ENCODE measurements at regions not wholly inside any gene's neighbourhood (a gene's known extent, or its start where the extent isn't known, plus 50 kb on each side); places are given as distances from the start of the nearest gene placed in this dataset.
"Not testable (repeated sequence)": the region's sequence is repeated elsewhere in the genome, so short reads cannot be mapped to it uniquely, and the experiment has no call there.

DNA sequence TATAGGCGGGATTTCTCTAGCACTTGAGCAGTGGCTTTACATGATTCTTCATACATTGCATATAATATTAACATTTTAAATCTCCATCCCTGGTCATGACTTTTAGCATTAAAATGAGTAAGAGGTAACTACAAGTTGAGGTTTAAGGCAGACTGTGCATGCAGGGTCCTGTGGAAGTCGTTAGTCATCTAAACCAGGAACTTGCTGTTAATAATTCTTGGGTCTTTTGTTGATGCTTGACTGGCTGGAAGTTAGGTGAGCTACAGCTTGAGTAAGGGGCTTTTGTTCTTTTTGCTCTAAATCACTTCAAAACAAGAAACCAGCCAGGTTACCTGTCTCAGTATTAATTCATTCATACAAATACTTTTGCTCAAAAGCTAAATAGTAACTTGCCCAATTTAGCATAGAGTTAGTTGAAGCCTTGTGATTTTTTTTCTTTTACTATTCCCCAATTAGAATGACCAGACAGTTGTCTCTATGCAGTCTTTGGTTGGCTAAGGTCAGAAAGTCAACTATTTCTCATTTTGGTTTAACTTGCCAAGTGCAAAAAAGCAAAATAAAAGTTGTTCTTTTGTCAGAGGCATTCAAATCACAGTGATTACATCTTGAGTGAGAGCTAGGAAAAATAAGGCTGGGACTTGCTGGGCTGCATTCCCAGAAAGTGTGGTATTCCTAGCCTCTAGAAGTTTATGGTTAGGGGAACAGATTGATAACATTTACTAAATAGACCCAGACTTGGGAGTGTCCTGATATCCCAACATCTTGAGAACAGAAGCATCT, 516.9 kb downstream of the PDHA2 start:
- no peak overlapping the region for H3K4me3 ChIP-seq (ENCODE audit: low read length)
- no peak for DNase-seq (ENCODE audit: low read depth, low spot score)

DNA sequence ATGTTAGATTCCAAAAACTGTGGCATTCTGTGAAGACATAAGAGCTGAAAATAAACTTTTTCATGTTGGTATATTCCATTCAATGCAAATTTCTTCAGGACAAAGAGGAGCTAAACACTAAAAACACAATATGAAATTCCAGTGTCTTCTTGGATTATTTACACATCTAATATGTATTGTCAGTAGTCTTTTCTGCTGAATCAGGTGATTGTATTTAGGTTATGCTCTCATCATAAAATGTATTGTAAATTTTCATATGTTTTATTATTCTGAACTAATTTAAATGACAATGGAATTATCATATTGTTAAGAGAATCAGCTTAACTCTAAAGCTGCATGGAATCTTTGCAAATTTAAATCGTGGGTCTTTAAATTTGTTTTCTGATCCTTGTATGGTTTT, 526.7 kb downstream of the PDHA2 start:
- no peak overlapping the region for H3K4me3 ChIP-seq (ENCODE audit: low read length)
- DNase-seq (ENCODE audit: low read depth, low spot score) = no peak

DNA sequence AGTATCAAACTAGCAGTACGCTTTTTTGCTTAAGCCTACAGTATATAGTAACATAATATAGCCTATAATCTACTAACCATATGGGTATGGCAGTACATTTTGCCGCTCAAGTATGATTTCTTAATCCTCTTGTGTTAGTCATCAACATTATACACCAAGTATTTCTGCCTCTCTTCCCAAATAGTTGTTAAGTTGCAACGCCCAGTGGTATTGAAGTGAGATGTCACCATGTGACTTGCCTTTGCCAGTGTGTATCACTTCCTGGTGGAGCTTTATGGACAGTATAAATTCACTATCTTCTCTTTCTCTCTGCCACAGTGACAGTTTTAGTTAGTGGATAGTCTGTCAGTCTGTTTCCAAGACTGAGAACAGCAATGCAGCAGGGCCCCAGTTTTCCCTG, 535.5 kb downstream of the PDHA2 start:
- no peak overlapping the region for H3K4me3 ChIP-seq (ENCODE audit: low read length)
- DNase-seq (ENCODE audit: low read depth, low spot score) = no peak

DNA sequence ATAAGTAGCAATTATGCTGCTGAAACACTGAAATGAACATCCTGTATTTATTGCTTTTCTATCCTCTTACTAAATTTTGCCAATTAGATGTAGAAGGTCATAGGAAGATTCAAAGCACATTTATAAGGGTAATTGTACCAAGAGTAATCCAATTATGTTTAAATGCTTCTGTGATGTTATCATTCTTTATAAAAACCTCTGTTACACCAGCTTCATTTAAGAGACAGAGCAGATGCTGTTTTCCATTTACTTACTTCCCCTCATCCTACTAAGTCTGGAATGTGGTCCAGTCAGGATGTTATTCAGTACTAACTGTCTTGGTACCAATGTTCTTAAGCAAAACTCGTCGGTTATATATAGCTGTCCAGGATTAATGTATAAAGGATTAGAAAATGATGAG, 539.6 kb downstream of the PDHA2 start:
- H3K4me3 ChIP-seq (ENCODE audit: low read length) = no peak overlapping the region
- no peak for DNase-seq (ENCODE audit: low read depth, low spot score)

DNA sequence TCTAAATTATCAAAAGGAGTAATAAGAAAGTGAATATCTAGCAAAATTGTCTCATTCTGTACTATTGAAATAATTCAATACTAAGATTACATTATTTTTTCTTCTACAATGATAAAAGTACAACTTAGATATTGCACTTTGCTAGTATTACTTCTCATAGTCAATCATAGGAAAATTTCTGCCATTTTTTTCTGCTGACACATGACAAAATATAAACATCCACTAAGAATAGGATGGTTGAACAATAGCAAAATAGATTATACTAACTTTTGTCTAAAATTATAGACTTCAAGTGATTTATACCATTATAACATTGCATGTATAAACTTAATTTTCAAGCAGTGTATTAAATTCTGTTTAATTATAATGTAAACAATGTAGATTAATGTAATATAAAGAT, 540.2 kb downstream of the PDHA2 start:
- no peak for DNase-seq (ENCODE audit: low read depth, low spot score)
- H3K4me3 ChIP-seq (ENCODE audit: low read length) = no peak overlapping the region

DNA sequence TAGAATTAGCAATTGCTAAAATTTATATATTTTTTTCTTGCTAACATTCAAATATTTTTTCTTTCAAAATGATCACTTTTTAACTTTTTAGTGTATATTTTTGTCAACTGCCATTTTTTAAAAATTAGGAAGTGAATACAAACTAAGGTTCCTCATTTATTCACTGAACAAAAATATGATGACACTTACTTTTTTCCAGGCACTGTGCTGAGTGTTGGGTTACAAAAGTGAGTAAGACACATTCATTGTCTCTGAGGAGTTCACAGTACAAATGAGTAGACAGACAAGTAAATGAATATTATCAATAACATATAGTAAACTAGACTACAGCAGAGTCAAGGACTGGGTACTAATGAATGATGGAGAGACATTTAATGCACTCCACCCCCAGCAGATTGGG, 543.5 kb downstream of the PDHA2 start:
- no peak for DNase-seq (ENCODE audit: low read depth, low spot score)
- no peak overlapping the region for H3K4me3 ChIP-seq (ENCODE audit: low read length)

DNA sequence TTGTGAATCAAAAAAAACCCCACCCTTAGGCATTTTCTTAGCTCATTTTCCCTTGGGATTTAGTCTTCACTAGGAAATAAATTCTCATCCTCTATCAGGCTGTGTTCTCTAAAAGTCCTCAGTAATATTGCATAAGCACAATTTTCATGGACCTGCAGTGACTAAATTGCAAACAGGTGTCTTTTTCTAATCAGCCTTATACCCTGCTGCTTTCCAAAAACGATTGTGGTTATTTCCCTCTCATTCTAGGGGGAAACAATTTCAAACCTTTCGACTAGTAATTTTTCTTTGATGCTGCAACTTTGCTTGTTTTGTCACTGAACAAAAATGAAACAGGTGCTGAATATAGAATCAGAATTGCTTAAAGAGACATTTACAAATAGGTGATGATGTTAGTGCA, 549.9 kb downstream of the PDHA2 start:
- DNase-seq (ENCODE audit: low read depth, low spot score) = no peak
- H3K4me3 ChIP-seq (ENCODE audit: low read length) = no peak overlapping the region

DNA sequence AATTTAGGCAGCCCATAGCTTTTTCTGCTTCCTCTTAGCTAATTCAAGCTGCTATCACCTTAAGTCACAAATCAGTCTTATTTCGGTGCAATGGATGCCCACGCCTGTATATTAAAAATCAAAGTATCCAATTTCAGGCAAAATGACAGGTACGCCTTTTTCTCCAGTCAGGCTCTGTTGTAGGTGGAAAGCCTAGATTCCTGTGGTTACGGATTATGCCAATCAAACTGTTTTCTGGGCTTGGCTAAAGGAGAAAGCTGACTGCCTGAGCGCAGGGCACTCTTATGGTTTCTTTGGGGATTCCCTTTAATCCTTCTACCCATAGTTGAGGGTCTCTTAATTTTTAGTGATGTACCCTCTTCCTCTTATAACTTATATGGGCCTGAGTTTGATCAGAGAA, 550.5 kb downstream of the PDHA2 start:
- no peak overlapping the region for H3K4me3 ChIP-seq (ENCODE audit: low read length)
- no peak for DNase-seq (ENCODE audit: low read depth, low spot score)

DNA sequence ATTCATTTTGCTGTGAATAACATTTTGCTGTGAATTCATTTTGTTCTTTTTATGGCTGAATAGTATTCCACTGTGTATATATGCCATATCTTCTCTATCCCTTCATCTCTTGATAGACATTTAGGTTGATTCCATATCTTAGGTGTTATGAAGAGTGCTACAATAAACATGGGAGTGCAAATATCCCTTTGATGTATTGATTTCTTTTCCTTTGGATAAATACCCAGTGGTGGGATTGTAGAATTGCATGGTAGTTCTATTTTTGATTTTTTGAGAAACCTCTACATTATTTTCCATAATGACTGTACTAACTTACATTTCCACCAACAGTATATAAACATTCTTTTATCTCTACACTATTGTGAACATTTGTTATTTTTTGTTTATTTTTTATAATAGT, 555.9 kb downstream of the PDHA2 start:
- no peak for DNase-seq (ENCODE audit: low read depth, low spot score)
- H3K4me3 ChIP-seq (ENCODE audit: low read length) = no peak overlapping the region

DNA sequence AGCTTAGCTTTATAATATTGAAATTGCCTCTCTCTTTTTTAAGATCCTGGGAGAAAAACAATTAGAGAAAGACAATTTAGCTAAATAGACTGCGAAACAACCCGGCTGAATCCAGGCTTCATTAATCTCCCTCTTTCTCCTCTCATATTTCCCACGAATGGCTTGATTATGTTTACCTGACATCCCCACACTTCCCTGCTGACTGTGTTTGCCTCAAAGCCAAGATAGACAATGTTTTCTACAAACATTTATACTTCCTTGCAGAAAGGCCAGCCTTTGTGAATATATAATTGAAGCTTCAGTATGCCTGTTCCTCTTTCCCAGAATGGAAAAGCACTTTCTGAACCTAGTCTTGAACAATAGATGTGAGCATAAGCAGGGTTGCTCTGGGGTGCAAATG, 566.8 kb downstream of the PDHA2 start:
- no peak for DNase-seq (ENCODE audit: low read depth, low spot score)
- H3K4me3 ChIP-seq (ENCODE audit: low read length) = no peak overlapping the region

DNA sequence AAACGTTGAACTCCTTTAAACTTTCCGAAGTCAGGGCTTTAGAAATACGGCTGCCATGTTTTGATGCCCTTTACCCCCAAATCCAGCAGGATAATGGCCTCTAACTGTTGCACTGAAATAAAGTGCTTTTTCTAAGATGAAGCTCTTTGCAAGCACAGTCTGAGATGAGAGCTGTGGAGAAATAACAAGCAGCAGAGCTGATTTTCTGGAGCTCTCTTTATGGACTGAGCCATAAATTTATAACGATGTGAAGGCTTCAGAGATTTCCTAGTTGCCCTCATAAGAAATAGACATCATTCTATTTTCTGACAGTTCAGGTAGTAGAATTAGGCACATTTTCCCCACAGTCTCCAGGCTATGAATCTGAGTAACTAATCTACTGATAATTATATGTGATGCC, 567.3 kb downstream of the PDHA2 start:
- H3K4me3 ChIP-seq (ENCODE audit: low read length) = no peak overlapping the region
- no peak for DNase-seq (ENCODE audit: low read depth, low spot score)

DNA sequence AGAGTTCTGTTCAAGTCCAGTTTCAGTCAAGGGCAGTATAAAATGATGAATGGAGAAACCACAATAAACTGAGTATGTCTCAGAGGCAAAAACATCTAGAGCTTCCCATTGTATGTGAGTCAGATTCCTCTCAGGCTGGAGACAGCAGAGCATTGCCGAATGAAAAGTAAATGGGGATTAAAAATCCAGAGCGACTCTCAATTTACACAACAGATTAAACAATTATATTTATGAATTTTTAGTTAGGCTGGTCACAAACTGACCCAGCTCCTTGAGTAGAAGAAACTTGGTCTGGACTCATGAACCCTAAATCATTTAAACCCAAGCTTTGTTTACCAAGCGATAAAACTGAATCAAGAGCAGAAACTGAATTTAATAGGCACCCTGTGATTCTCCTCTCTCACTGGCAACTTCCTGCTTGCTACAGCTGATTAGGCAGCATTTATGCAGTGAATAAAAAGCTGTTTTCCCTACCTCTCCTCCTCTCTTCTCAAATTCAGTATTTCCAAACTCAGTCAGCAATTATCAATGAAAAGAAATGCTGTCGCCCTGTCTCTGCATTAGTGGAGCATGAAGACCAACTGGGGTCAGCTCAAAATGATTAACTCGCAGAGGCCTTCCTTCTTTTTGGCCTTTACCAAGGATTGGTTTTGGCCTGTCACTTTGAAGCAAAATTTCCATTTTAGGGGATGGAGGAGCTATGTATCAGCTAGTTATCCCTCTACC, 568.0 kb downstream of the PDHA2 start:
- no peak for DNase-seq (ENCODE audit: low read depth, low spot score)
- H3K4me3 ChIP-seq (ENCODE audit: low read length) = no peak overlapping the region

DNA sequence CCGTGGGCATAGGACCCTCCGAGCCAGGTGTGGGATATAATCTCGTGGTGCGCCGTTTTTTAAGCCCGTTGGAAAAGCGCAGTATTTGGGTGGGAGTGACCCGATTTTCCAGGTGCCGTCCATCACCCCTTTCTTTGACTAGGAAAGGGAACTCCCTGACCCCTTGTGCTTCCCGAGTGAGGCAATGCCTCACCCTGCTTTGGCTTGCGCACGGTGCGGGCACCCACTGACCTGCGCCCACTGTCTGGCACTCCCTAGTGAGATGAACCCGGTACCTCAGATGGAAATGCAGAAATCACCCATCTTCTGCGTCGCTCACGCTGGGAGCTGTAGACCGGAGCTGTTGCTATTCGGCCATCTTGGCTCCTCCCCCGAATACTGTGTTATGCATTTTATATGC, 575.0 kb downstream of the PDHA2 start:
- not testable (repeated sequence) for DNase-seq (ENCODE audit: low read depth, low spot score); H3K4me3 ChIP-seq (ENCODE audit: low read length)

DNA sequence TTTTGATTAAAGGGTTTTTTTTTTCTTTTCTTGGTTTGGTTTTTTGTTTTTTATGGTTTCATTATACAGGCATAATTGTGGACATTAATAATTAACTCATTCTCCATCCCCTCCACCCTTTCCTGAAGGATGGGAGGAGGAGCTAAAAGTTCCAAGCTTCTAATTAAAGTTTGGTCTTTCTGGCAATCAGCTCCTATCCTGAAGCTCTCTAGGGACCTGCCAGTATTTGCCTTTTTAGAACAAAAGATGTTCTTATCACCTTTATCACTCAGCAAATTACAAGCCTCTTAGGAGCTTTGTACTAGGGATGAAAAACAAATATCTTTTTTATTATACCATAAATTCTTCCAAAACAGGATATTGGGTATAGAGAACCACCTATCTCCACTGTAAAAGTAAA, 589.8 kb downstream of the PDHA2 start:
- no peak overlapping the region for H3K4me3 ChIP-seq (ENCODE audit: low read length)
- DNase-seq (ENCODE audit: low read depth, low spot score) = no peak

DNA sequence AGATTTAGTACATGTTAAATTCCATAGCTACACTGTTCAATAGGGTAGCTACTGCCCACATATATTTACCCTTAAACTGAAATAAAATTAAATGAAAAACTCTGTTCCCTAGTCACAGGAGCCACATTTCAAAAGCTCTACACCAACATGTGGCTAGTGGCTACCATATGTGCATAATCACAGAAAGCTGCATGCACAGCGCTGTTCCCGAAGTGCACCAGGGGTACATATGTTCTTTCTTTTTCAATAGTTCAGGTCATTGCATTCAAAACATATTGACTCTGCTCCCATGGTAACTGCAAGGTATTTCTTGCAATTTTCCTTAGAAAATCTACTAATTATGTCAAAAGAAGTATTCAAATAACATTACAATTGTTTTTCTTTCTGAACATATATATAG, 591.2 kb downstream of the PDHA2 start:
- no peak overlapping the region for H3K4me3 ChIP-seq (ENCODE audit: low read length)
- no peak for DNase-seq (ENCODE audit: low read depth, low spot score)

DNA sequence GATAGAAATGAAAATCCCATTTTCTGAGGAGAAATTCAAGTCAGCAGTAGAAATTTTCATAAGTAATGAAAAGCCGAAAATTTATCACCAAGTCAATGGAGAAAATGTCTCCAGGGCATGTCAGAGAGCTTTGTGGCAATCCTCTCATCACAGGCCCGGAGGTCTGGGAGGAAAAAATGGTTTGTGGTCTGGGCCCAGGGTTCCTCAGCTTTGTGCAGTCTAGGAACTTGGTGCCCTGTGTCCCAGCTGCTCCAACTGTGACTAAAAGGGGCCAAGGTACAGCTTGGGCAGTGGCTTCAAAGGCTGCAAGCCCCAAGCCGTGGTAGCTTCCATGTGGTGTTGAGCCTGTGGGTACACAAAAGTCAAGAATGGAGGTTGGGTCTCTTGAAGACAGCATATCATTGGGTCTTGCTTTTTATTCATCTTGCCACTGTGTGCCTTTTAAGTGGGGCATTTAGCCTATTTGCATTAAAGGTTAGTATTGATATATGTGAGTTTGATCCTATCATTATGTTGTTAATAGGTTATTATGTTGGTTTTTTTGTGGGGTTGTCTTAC, 608.5 kb downstream of the PDHA2 start:
- no peak overlapping the region for H3K4me3 ChIP-seq (ENCODE audit: low read length)

DNA sequence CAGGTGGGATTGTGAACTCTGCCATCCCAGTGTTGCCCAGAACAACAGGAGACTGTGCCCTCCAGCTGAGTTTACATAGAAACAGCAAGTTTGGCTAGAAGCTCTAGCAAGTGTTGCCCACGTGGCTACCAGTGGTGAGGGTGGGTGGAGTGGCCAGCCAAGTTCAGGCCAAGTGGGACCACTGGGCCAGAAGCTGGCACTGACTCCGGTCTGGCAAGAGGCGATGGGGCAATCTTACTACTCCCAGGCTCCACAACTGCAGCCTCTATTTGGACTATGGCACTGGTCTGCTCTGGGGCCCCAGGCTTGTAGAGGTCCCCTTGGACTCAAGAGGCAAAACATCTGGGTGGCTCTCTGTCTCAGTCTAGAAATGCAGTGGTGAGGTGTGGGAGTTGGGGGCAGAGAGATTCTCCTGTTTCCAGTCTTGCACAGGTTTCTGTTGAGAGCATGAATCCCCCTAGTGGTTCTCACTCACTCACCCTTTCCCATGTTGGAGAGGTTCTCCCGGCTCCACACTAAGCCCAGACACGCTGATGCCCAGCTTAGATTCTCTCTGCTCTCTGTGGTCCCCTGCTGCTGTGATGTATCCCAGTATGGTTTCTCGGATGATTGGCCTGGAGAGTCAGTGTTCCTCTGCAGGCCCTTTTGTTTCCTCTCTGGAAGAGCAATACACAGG, 615.3 kb downstream of the PDHA2 start:
- H3K4me3 ChIP-seq (ENCODE audit: low read length) = no peak overlapping the region
- DNase-seq (ENCODE audit: low read depth, low spot score) = no peak

More for the DNA sequence above, 608.5 kb downstream of the PDHA2 start:
- no peak for DNase-seq (ENCODE audit: low read depth, low spot score)

DNA sequence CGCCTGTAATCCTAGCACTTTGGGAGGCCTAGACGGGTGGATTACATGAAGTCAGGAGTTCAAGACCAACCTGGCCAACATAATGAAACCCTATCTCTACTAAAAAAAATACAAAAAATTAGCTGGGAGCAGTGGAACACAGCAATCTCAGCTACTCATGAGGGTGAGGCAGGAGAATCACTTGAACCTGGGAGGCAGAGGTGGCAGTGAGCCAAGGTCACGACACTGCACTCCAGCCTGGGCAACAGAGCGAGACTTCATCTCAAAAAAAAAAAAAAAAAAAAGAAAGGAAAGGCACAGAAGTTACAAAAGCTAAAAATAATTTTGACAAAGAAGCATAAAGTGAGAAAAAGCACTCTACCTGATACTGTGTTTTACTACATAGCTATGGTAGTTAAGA, 618.1 kb downstream of the PDHA2 start:
- DNase-seq (ENCODE audit: low read depth, low spot score); H3K4me3 ChIP-seq (ENCODE audit: low read length): not testable (repeated sequence)

DNA sequence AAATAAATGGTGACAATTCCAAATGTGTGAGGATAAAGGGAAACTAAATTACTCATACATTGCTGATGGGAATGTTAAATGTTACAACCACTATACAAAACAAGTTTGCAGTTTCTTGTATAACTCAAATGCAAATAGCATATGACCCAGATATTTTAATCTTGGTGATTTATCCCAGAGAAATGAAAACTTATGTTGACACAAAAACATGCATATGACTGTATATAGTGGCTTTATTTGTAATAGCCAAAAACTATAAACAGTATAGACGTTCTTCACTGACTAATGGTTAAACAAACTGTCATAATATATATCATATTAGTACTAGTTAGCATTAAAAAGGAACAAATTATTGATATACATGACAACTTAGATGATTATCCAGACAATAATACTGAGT, 619.2 kb downstream of the PDHA2 start:
- no peak for DNase-seq (ENCODE audit: low read depth, low spot score)
- H3K4me3 ChIP-seq (ENCODE audit: low read length) = no peak overlapping the region

DNA sequence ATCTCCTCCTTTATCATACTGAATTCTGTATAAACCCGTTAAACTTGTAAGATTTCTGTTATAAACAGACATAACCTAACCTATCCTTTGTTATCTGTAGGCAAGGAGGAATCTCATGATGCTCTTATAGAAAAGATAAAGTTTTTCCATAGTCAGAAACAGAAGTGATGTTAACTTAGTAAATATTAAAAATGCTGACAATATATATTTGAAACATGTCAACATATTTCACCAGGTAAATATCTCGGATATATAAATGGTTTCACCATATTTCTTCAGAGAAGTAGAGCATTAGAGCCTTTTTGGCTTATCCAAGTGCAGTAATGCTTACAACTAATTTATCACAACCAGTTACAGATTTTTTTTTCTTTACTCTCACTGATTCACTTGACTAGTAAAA, 625.9 kb downstream of the PDHA2 start:
- no peak for DNase-seq (ENCODE audit: low read depth, low spot score)
- no peak overlapping the region for H3K4me3 ChIP-seq (ENCODE audit: low read length)

All from Jurkat, Clone E6-1 (cell line).